ENCODE measurements at regions not wholly inside any gene's neighbourhood (a gene's known extent, or its start where the extent isn't known, plus 50 kb on each side); places are given as distances from the start of the nearest gene placed in this dataset.

- Histone ChIP-seq H3K4me3 (ENCODE audit: low read depth in 1 of 2, low read length in 1 of 2) (no peak overlapping the region), H3K27ac (no peak overlapping the region), H3K27me3 (no peaks in the 10 kb centered on the region), H3K36me3 (no peaks in the 10 kb centered on the region), H3K4me1 (ENCODE audit: control insufficient read depth in 1 of 2, insufficient read depth in 1 of 2, low read depth in 1 of 2, low read length in 1 of 2) (no peaks in the 10 kb centered on the region), H3K9me3 (no peaks in the 10 kb centered on the region)
- TF ChIP-seq, protein P1, sequence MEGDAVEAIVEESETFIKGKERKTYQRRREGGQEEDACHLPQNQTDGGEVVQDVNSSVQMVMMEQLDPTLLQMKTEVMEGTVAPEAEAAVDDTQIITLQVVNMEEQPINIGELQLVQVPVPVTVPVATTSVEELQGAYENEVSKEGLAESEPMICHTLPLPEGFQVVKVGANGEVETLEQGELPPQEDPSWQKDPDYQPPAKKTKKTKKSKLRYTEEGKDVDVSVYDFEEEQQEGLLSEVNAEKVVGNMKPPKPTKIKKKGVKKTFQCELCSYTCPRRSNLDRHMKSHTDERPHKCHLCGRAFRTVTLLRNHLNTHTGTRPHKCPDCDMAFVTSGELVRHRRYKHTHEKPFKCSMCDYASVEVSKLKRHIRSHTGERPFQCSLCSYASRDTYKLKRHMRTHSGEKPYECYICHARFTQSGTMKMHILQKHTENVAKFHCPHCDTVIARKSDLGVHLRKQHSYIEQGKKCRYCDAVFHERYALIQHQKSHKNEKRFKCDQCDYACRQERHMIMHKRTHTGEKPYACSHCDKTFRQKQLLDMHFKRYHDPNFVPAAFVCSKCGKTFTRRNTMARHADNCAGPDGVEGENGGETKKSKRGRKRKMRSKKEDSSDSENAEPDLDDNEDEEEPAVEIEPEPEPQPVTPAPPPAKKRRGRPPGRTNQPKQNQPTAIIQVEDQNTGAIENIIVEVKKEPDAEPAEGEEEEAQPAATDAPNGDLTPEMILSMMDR (IDR thresholded peaks at IDR 0.05) = no peak
Observed at GRCh38 chr2:120892967-120893667, 157.4 kb downstream of the GLI2 start.

GRCh38 chr2:120893811-120894584, 158.3 kb downstream of the GLI2 start:
- no peak overlapping the region for H3K4me3 ChIP-seq (ENCODE audit: low read depth in 1 of 2, low read length in 1 of 2)
- TF ChIP-seq, protein P1 (IDR thresholded peaks at IDR 0.05) = no peak
- H3K9me3 ChIP-seq = no peaks in the 10 kb centered on the region
- no peak overlapping the region for H3K27ac ChIP-seq
- H3K36me3 ChIP-seq = no peaks in the 10 kb centered on the region
- no peaks in the 10 kb centered on the region for H3K4me1 ChIP-seq (ENCODE audit: control insufficient read depth in 1 of 2, insufficient read depth in 1 of 2, low read depth in 1 of 2, low read length in 1 of 2)
- no peaks in the 10 kb centered on the region for H3K27me3 ChIP-seq

- TF ChIP-seq, protein P1 (IDR thresholded peaks at IDR 0.05) = no peak
- no peaks in the 10 kb centered on the region for H3K9me3 ChIP-seq
- H3K36me3 ChIP-seq = no peaks in the 10 kb centered on the region
- H3K27ac ChIP-seq = no peak overlapping the region
- H3K4me3 ChIP-seq (ENCODE audit: low read depth in 1 of 2, low read length in 1 of 2) = no peak overlapping the region
- peaks cover 2% of the 10 kb centered on the region for H3K27me3 ChIP-seq
- no peaks in the 10 kb centered on the region for H3K4me1 ChIP-seq (ENCODE audit: control insufficient read depth in 1 of 2, insufficient read depth in 1 of 2, low read depth in 1 of 2, low read length in 1 of 2)
Observed at GRCh38 chr2:120894966-120895365, 159.3 kb downstream of the GLI2 start.

GRCh38 chr2:120896126-120896525, 160.5 kb downstream of the GLI2 start:
- Histone ChIP-seq H3K9me3 (no peaks in the 10 kb centered on the region), H3K4me3 (ENCODE audit: low read depth in 1 of 2, low read length in 1 of 2) (no peak overlapping the region), H3K36me3 (no peaks in the 10 kb centered on the region), H3K27ac (no peak overlapping the region), H3K4me1 (ENCODE audit: control insufficient read depth in 1 of 2, insufficient read depth in 1 of 2, low read depth in 1 of 2, low read length in 1 of 2) (no peaks in the 10 kb centered on the region), H3K27me3 (peaks cover 6% of the 10 kb centered on the region)
- TF ChIP-seq, protein P1 (IDR thresholded peaks at IDR 0.05) = no peak

GRCh38 chr2:120896901-120897300, 161.2 kb downstream of the GLI2 start:
- Histone ChIP-seq H3K27me3 (peaks cover 6% of the 10 kb centered on the region), H3K27ac (no peak overlapping the region), H3K9me3 (no peaks in the 10 kb centered on the region), H3K4me3 (ENCODE audit: low read depth in 1 of 2, low read length in 1 of 2) (no peak overlapping the region), H3K36me3 (no peaks in the 10 kb centered on the region), H3K4me1 (ENCODE audit: control insufficient read depth in 1 of 2, insufficient read depth in 1 of 2, low read depth in 1 of 2, low read length in 1 of 2) (no peaks in the 10 kb centered on the region)
- TF ChIP-seq, protein P1 (IDR thresholded peaks at IDR 0.05) = no peak
